HepG2 (cell line): ENCODE measurements at regions not wholly inside any gene's neighbourhood (a gene's known extent, or its start where the extent isn't known, plus 50 kb on each side); places are given as distances from the start of the nearest gene placed in this dataset.

ENCODE experiments used
- ATAC-seq: fragments of 200-7000 bp; cut with Tn5 transposase; 3 replicates; pipeline ENCODE4 v1.9.1; 2020; ENCODE audit warnings: mild to moderate bottlenecking, moderate library complexity
- BruUV-seq: library from RNA; stranded (reverse); fragments of 400-500 nt; replicated peaks from 2 replicates; lab custom pipeline; 2021; lab: Mats Ljungman, UMichigan
- CTCF ChIA-PET: fragments of 300-600 bp; formaldehyde crosslinking; extraction: SDS; loops from one replicate; lab custom pipeline; 2021; ENCODE audit warnings: low total read pairs, inconsistent platforms, low intra/inter-chr PET ratio; lab: Yijun Ruan, JAX
- POLR2A ChIA-PET: fragments of 350-600 bp; sonication (Branson Sonifier 250); formaldehyde crosslinking; loops from one replicate; lab custom pipeline; 2020; ENCODE audit warnings: antibody characterized with exemption, inconsistent platforms; lab: Yijun Ruan, JAX
- DNase-seq: peaks from one replicate; pipeline ENCODE4 v3.0.0-alpha.2; 2015; ENCODE audit warnings: low spot score
- FAIRE-seq: peaks from 3 replicates; lab custom pipeline; 2011; peaks lifted over from hg19 to GRCh38; lab: Jason Lieb, UNC
- H2AFZ ChIP-seq: one replicate; pipeline ENCODE4 v1.6.1; 2011; ENCODE audit warnings: low read length, inconsistent platforms
- H3K27ac ChIP-seq: fragments of 300-600 bp; 3 replicates; pipeline ENCODE4 v1.8.0; 2011; ENCODE audit warnings: mixed run types, mild to moderate bottlenecking, mixed read lengths, low read length, inconsistent platforms; ENCODE audit not compliant: insufficient read depth; ENCODE audit errors: extremely low read length
- H3K27me3 ChIP-seq, 2 experiments: fragments of 200-600 bp in 1 of 2; 2 replicates in 1 of 2; 3 replicates in 1 of 2; pipeline versions ENCODE4 v1.6.0 to v1.8.0; 2011; ENCODE audit warnings: low read length in 2 of 2, mild to moderate bottlenecking in 2 of 2, moderate library complexity in 2 of 2, inconsistent platforms in 1 of 2; ENCODE audit not compliant: insufficient read depth in 2 of 2, control insufficient read depth in 1 of 2
- H3K36me3 ChIP-seq, 2 experiments: fragments of 200-600 bp in 1 of 2; replicated peaks in 1 of 2; 2 replicates in 1 of 2; 3 replicates in 1 of 2; pipeline versions ENCODE4 v1.5.1 to v1.8.0; 2011; ENCODE audit warnings: low read length in 2 of 2, inconsistent platforms in 1 of 2; ENCODE audit not compliant: insufficient read depth in 2 of 2, control insufficient read depth in 1 of 2
- H3K4me1 ChIP-seq: 2 replicates; pipeline ENCODE4 v1.5.1; 2012; ENCODE audit warnings: low read length, inconsistent platforms; ENCODE audit not compliant: insufficient read depth
- H3K4me2 ChIP-seq: 2 replicates; pipeline ENCODE4 v1.6.0; 2011; ENCODE audit warnings: low read depth, low read length, inconsistent platforms
- H3K4me3 ChIP-seq, 3 experiments: fragments of 200-600 bp in 1 of 3; sonication (generic), shearing (Covaris generic) in 1 of 3; replicated peaks in 1 of 3; 2 replicates each; pipeline ENCODE4 v1.5.1; 2011 to 2016; ENCODE audit warnings: low read length in 3 of 3, inconsistent platforms in 2 of 3, low read depth in 2 of 3, mild to moderate bottlenecking in 2 of 3, control low read depth in 1 of 3, mixed read lengths in 1 of 3; ENCODE audit not compliant: insufficient read depth in 1 of 3
- H3K79me2 ChIP-seq: one replicate; pipeline ENCODE4 v1.6.1; 2011; ENCODE audit warnings: low read length, inconsistent platforms; ENCODE audit not compliant: insufficient read depth
- H3K9ac ChIP-seq: 2 replicates; pipeline ENCODE4 v1.6.0; 2011; ENCODE audit warnings: mild to moderate bottlenecking, low read depth, low read length, inconsistent platforms; ENCODE audit not compliant: insufficient read depth
- H3K9me3 ChIP-seq: 2 replicates; pipeline ENCODE4 v1.5.1; 2012; ENCODE audit warnings: mild to moderate bottlenecking, low read length
- H4K20me1 ChIP-seq: 2 replicates; pipeline ENCODE4 v1.6.0; 2011; ENCODE audit warnings: inconsistent platforms, mild to moderate bottlenecking, low read length, moderate library complexity; ENCODE audit not compliant: insufficient read depth
- CENPX ChIP-seq: sonication (generic); formaldehyde crosslinking; IDR thresholded peaks from 2 replicates; pipeline ENCODE4 v1.9.0; 2021; ENCODE audit warnings: mild to moderate bottlenecking, missing genetic modification reagents, moderate library complexity
- HMGXB4 ChIP-seq, 2 experiments: sonication (generic) in 1 of 2; formaldehyde crosslinking in 1 of 2; IDR thresholded peaks; 2 replicates each; pipeline versions ENCODE4 v1.4.0 to v1.6.1; 2018 to 2020; ENCODE audit warnings: missing genetic modification reagents in 2 of 2, borderline replicate concordance in 1 of 2, low read depth in 1 of 2, mild to moderate bottlenecking in 1 of 2, missing biosample characterization in 1 of 2
- KAT2B ChIP-seq: fragments of 150-350 bp; IDR thresholded peaks from 2 replicates; pipeline ENCODE4 v1.6.1; 2014; ENCODE audit warnings: low read depth, low read length, borderline replicate concordance
- MAZ ChIP-seq, 2 experiments: sonication (generic) in 1 of 2; formaldehyde crosslinking in 1 of 2; IDR thresholded peaks; 2 replicates each; pipeline versions ENCODE4 v1.5.0 to v1.6.1; 2012 to 2020; ENCODE audit warnings: low read depth in 2 of 2, mild to moderate bottlenecking in 2 of 2, borderline replicate concordance in 1 of 2, improper control_type of control experiment in 1 of 2, low read length in 1 of 2, missing genetic modification reagents in 1 of 2, moderate library complexity in 1 of 2
- MLX ChIP-seq: IDR thresholded peaks from 2 replicates; pipeline ENCODE4 v1.6.1; 2016
- MYC ChIP-seq: sonication (generic); formaldehyde crosslinking; IDR thresholded peaks from 2 replicates; pipeline ENCODE4 v1.9.0; 2021; ENCODE audit warnings: missing genetic modification reagents, borderline replicate concordance
- NFKB2 ChIP-seq: sonication (generic); formaldehyde crosslinking; IDR thresholded peaks from 2 replicates; pipeline ENCODE4 v1.4.0; 2020; ENCODE audit warnings: missing genetic modification reagents, borderline replicate concordance
- PBX2 ChIP-seq: IDR thresholded peaks from 2 replicates; pipeline ENCODE4 v1.6.1; 2016; ENCODE audit warnings: control low read depth
- ZKSCAN1 ChIP-seq: fragments of 150-350 bp; IDR thresholded peaks from 2 replicates; pipeline ENCODE4 v1.6.1; 2014; ENCODE audit warnings: low read length
- ZNF256 ChIP-seq: sonication (generic); formaldehyde crosslinking; conservative IDR thresholded peaks from 2 replicates; pipeline ENCODE4 v1.4.0; 2020; ENCODE audit warnings: missing genetic modification reagents
- ZNF296 ChIP-seq: sonication (generic); formaldehyde crosslinking; conservative IDR thresholded peaks from 2 replicates; pipeline ENCODE4 v1.5.0; 2020; ENCODE audit warnings: mild to moderate bottlenecking, missing genetic modification reagents
- ZNF569 ChIP-seq: sonication (generic); formaldehyde crosslinking; IDR thresholded peaks from 2 replicates; pipeline ENCODE4 v1.5.0; 2020; ENCODE audit warnings: mild to moderate bottlenecking, missing genetic modification reagents, moderate library complexity, borderline replicate concordance
- ZNF878 ChIP-seq: sonication (generic); formaldehyde crosslinking; IDR thresholded peaks from 2 replicates; pipeline ENCODE4 v1.8.1; 2023; ENCODE audit warnings: mild to moderate bottlenecking, missing genetic modification reagents, moderate library complexity
- ZSCAN12 ChIP-seq: sonication (generic); formaldehyde crosslinking; IDR thresholded peaks from 2 replicates; pipeline ENCODE4 v1.9.0; 2021; ENCODE audit warnings: mild to moderate bottlenecking, missing genetic modification reagents
- WGBS: methylation state at CpG from one replicate; pipeline ENCODE4 v1.1.6; 2017; ENCODE audit warnings: low lambda C conversion rate; 5-methylcytosine and 5-hydroxymethylcytosine counted together
- in situ Hi-C: cut with HindIII; loops from 2 replicates; pipeline ENCODE4 v1.10.0; 2017; ENCODE audit warnings: low pct_unique_long_range_greater_than_20kb; ENCODE audit not compliant: extremely low pct_ligation_motif_present
- intact Hi-C: fragments of 100-400 bp; cut with micrococcal nuclease; formaldehyde crosslinking; loops from one replicate; pipeline ENCODE4 v1.10.0; 2022; ENCODE audit not compliant: unreplicated experiment

GRCh38 chr7:57651006-57651405 is 201.0 kb downstream of the ZNF716 start:
- DNase-seq: no peak
- Histone ChIP-seq H4K20me1 (no peaks in the 10 kb centered on the region), H3K27me3 (no peaks in the 10 kb centered on the region), H3K4me2 (no peak overlapping the region), H3K9me3 (peaks cover 95% of the 10 kb centered on the region), H3K79me2 (no peaks in the 10 kb centered on the region), H2AFZ (no peak overlapping the region), H3K4me1 (no peaks in the 10 kb centered on the region), H3K36me3 (no peaks in the 10 kb centered on the region), H3K27ac (no peak overlapping the region), H3K9ac (no peak overlapping the region), H3K4me3 (no peak overlapping the region)
- no peak for TF ChIP-seq HMGXB4 (CRISPR knock-in tag; IDR thresholded peaks at IDR 0.05; ENCODE audit: borderline replicate concordance in 1 of 2, low read depth in 1 of 2)
- TF ChIP-seq CENPX (CRISPR knock-in tag): no peak
- TF ChIP-seq ZNF569 (CRISPR knock-in tag): no peak
- no peak for TF ChIP-seq PBX2
- TF ChIP-seq NFKB2: no peak
- TF ChIP-seq MYC (CRISPR knock-in tag): no peak
- no peak for TF ChIP-seq MLX (CRISPR knock-in tag)
- TF ChIP-seq ZSCAN12: no peak
- TF ChIP-seq KAT2B: no peak
- TF ChIP-seq ZNF296 (CRISPR knock-in tag): no peak
- TF ChIP-seq ZKSCAN1: no peak
- TF ChIP-seq ZNF878: no peak
- no peak for TF ChIP-seq ZNF256 (CRISPR knock-in tag)
- TF ChIP-seq MAZ (IDR thresholded peaks at IDR 0.05; ENCODE audit: borderline replicate concordance, low read depth, low read length): no peak
- TF ChIP-seq MAZ (CRISPR knock-in tag; IDR thresholded peaks at IDR 0.05; ENCODE audit: low read depth): no peak
- BruUV-seq: no TSS peak
- 68% methylated on average over 13 of the region's 28 CpGs for WGBS
- intact Hi-C loops (no loop called here), in situ Hi-C loops (no loop called here)
- ChIA-PET POLR2A (no interaction called here), CTCF (no interaction called here)
- FAIRE-seq: no peak
- ATAC-seq: no peak
